Naive thymus-derived CD4-positive, alpha-beta T cell (primary cell): ENCODE measurements at regions not wholly inside any gene's neighbourhood (a gene's known extent, or its start where the extent isn't known, plus 50 kb on each side); places are given as distances from the start of the nearest gene placed in this dataset.

ENCODE experiments used
- ATAC-seq: fragments of 150-1000 bp; cut with Tn5 transposase; 2 replicates; pipeline ENCODE4 v1.10.0; 2021; ENCODE audit warnings: mild to moderate bottlenecking, moderate library complexity
- CTCF ChIA-PET: fragments of 350-600 bp; sonication (Branson Sonifier 250); formaldehyde crosslinking; loops from one replicate; lab custom pipeline; 2021; ENCODE audit warnings: antibody characterized with exemption; lab: Charles Lee
- POLR2A ChIA-PET: fragments of 350-600 bp; sonication (Branson Sonifier 250); formaldehyde crosslinking; loops from one replicate; lab custom pipeline; 2021; ENCODE audit warnings: antibody characterized with exemption, inconsistent platforms; lab: Charles Lee
- DNase-seq, 9 donors: peaks; one replicate each; pipeline versions ENCODE4 v3.0.0 to v3.0.0-alpha.2; 2020 to 2022; ENCODE audit warnings: mixed read lengths in 1 of 9
- H3K27ac ChIP-seq: one replicate; pipeline ENCODE4 v1.7.0; 2013; ENCODE audit warnings: mild to moderate bottlenecking, low read depth, low read length, moderate library complexity
- H3K27me3 ChIP-seq, 2 donors: one replicate each; pipeline ENCODE4 v1.7.0; 2013; ENCODE audit warnings: low read length in 2 of 2, mild to moderate bottlenecking in 2 of 2, moderate library complexity in 2 of 2; ENCODE audit not compliant: control insufficient read depth in 2 of 2, insufficient read depth in 2 of 2
- H3K36me3 ChIP-seq, 3 experiments: 1 replicate in 2 of 3; 2 replicates in 1 of 3; pipeline ENCODE4 v1.7.0; 2013; ENCODE audit warnings: low read length in 3 of 3, mild to moderate bottlenecking in 3 of 3, moderate library complexity in 1 of 3; ENCODE audit not compliant: insufficient read depth in 3 of 3, control insufficient read depth in 2 of 3
- H3K4me1 ChIP-seq, 2 donors: one replicate each; pipeline ENCODE4 v1.7.0; 2013; ENCODE audit warnings: low read length in 2 of 2, mild to moderate bottlenecking in 2 of 2, moderate library complexity in 1 of 2; ENCODE audit not compliant: control insufficient read depth in 2 of 2, insufficient read depth in 2 of 2
- H3K4me3 ChIP-seq: 2 replicates; pipeline ENCODE4 v1.7.0; 2013; ENCODE audit warnings: mild to moderate bottlenecking, low read length
- H3K9me3 ChIP-seq, 3 experiments: 1 replicate in 2 of 3; 2 replicates in 1 of 3; pipeline ENCODE4 v1.7.0; 2013; ENCODE audit warnings: low read length in 3 of 3; ENCODE audit not compliant: control insufficient read depth in 2 of 3
- H3K27ac Mint-ChIP-seq, 9 donors: one replicate each; pipeline ENCODE4 v1.8.0; 2020 to 2022; ENCODE audit warnings: mixed read lengths in 9 of 9, mild to moderate bottlenecking in 8 of 9, moderate library complexity in 5 of 9, inconsistent platforms in 2 of 9
- H3K27me3 Mint-ChIP-seq, 5 donors: one replicate each; pipeline ENCODE4 v1.8.0; 2021 to 2022; ENCODE audit warnings: mixed read lengths in 5 of 5, mild to moderate bottlenecking in 1 of 5
- H3K36me3 Mint-ChIP-seq, 5 donors: one replicate each; pipeline ENCODE4 v1.8.0; 2020 to 2022; ENCODE audit warnings: mixed read lengths in 5 of 5, mild to moderate bottlenecking in 3 of 5, inconsistent platforms in 1 of 5
- H3K4me1 Mint-ChIP-seq, 7 donors: one replicate each; pipeline ENCODE4 v1.8.0; 2020 to 2022; ENCODE audit warnings: mixed read lengths in 7 of 7, mild to moderate bottlenecking in 3 of 7, inconsistent platforms in 1 of 7
- H3K4me3 Mint-ChIP-seq, 10 donors: one replicate each; pipeline ENCODE4 v1.8.0; 2020 to 2022; ENCODE audit warnings: mild to moderate bottlenecking in 10 of 10, mixed read lengths in 10 of 10, moderate library complexity in 6 of 10, inconsistent platforms in 2 of 10
- H3K9me3 Mint-ChIP-seq, 11 donors: one replicate each; pipeline ENCODE4 v1.8.0; 2020 to 2022; ENCODE audit warnings: mixed read lengths in 11 of 11, mild to moderate bottlenecking in 4 of 11, inconsistent platforms in 1 of 11, moderate library complexity in 1 of 11
- intact Hi-C, 2 donors: fragments of 100-400 bp; cut with micrococcal nuclease; formaldehyde crosslinking; loops; one replicate each; pipeline ENCODE4 v1.15.1; 2023

DNA sequence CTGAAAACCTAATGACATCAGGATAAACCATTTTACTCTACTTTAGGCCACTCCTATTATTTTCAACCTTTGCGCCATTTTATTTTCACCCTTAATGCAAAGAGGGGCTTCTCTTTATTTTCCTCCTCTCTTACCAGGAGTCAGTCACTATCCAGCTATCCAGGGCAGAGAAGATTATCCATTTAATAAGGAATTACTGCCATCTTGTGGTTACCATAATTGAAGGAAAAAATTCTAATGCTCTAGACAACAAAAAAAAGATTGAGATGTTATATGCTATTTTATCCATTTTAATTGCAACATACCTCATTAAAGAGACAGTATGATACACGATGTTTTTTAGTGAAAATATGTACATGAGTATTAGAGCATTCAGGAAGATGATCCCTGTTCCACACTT is 514.5 kb upstream of the FAM241A start:
- Histone ChIP-seq H3K9me3 (no peaks in the 10 kb centered on the region), H3K27me3 (no peaks in the 10 kb centered on the region), H3K27ac (no peak overlapping the region), H3K4me3 (no peak overlapping the region), H3K4me1 (no peaks in the 10 kb centered on the region), H3K36me3 (no peaks in the 10 kb centered on the region)
- Mint-ChIP-seq H3K27ac (no peak overlapping the region), H3K4me1 (no peaks in the 10 kb centered on the region), H3K9me3 (peaks cover 0 to 13% (median 2%) of the 10 kb centered on the region in 11 donors), H3K36me3 (no peaks in the 10 kb centered on the region), H3K4me3 (no peak overlapping the region), H3K27me3 (no peaks in the 10 kb centered on the region)
- no peak for ATAC-seq
- ChIA-PET POLR2A (no interaction called here), CTCF (no interaction called here)
- intact Hi-C loops, result no loop called here
- DNase-seq, result no peak

DNA sequence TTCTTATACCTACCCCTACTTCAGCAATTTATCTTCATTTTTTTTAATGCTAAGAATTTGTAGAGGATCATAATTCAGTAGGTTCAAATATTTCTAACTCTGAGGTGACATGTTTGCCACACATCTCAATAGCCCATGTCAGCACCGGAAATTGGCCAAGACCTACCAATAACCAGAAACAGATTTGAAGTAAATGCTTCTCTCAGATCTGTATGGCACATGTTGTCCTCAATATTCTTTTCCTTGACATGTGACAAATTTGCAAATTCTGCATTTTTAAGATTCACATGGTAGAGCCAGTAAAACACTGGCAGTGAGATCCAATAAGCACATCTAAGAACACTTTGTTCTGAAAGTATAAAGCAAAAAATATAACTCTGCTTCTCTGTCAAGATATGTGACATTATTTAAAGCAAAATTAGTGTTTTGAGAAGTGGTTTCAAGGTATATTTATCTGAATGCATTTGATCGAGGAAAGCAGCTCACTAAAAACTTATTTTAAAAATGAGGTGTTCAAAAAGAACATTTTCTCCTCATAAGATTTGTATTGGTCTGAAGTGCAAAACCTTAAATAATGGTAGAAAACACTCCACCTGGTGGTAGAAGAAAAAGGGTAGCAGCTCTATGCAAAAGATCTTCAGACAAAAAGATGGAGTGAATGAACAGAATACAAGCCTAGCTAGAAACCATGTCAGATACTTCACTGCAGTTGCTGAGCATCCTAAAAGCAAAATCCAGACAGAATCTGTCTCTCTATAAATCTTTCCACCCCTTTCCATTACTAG is 513.8 kb upstream of the FAM241A start:
- ChIA-PET CTCF (no interaction called here), POLR2A (no interaction called here)
- intact Hi-C loops, result no loop called here
- Histone ChIP-seq H3K36me3 (no peaks in the 10 kb centered on the region), H3K4me1 (no peaks in the 10 kb centered on the region), H3K27me3 (no peaks in the 10 kb centered on the region), H3K9me3 (no peaks in the 10 kb centered on the region), H3K27ac (no peak overlapping the region), H3K4me3 (no peak overlapping the region)
- H3K4me3 Mint-ChIP-seq, result no peak overlapping the region
- H3K9me3 Mint-ChIP-seq, result peaks cover 0 to 7% (median 2%) of the 10 kb centered on the region in 11 donors
- H3K36me3 Mint-ChIP-seq, result no peaks in the 10 kb centered on the region
- no peaks in the 10 kb centered on the region for H3K4me1 Mint-ChIP-seq
- DNase-seq (no peak), ATAC-seq (no peak)
- no peaks in the 10 kb centered on the region for H3K27me3 Mint-ChIP-seq
- H3K27ac Mint-ChIP-seq, result no peak overlapping the region

DNA sequence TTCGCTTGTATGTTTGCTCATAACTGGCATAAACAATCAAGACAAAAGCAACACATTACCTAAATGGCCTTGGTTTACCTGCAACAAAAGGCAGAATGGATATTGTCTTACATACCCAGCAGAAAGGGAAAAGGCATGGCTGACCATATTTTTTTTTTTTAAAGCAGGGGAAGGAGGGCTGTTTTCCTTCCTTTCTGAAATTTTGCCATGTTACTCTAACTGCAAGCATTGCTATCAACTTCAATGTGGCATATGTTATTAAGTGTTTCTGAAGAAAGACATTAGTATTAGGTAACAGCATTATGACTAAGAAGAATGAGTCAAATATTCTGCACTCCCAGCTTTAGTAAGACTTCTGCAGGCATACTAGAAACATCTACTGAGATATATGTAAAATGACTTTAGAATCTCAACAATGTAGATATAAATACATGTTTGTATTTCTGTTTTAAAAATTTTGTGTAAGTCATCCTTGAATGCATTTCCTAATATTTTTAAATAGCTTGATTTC is 512.6 kb upstream of the FAM241A start:
- DNase-seq, result no peak
- H3K27me3 ChIP-seq, result no peaks in the 10 kb centered on the region
- POLR2A ChIA-PET, result no interaction called here
- peaks cover 0 to 6% (median 0%) of the 10 kb centered on the region in 11 donors for H3K9me3 Mint-ChIP-seq
- H3K4me1 Mint-ChIP-seq, result no peaks in the 10 kb centered on the region
- no peaks in the 10 kb centered on the region for H3K36me3 Mint-ChIP-seq
- no peaks in the 10 kb centered on the region for H3K9me3 ChIP-seq
- H3K27ac Mint-ChIP-seq, result no peak overlapping the region
- H3K27ac ChIP-seq, result no peak overlapping the region
- no peak overlapping the region for H3K4me3 Mint-ChIP-seq
- ATAC-seq, result no peak
- CTCF ChIA-PET, result interaction anchor here (0.8 kb wide), 1 partner anchor 41 kb away, joined by 6 read pairs; no protein-coding TSS in a partner anchor
- no peak overlapping the region for H3K4me3 ChIP-seq
- H3K27me3 Mint-ChIP-seq, result no peaks in the 10 kb centered on the region
- intact Hi-C loops, result no loop called here
- H3K36me3 ChIP-seq, result no peaks in the 10 kb centered on the region
- no peaks in the 10 kb centered on the region for H3K4me1 ChIP-seq

DNA sequence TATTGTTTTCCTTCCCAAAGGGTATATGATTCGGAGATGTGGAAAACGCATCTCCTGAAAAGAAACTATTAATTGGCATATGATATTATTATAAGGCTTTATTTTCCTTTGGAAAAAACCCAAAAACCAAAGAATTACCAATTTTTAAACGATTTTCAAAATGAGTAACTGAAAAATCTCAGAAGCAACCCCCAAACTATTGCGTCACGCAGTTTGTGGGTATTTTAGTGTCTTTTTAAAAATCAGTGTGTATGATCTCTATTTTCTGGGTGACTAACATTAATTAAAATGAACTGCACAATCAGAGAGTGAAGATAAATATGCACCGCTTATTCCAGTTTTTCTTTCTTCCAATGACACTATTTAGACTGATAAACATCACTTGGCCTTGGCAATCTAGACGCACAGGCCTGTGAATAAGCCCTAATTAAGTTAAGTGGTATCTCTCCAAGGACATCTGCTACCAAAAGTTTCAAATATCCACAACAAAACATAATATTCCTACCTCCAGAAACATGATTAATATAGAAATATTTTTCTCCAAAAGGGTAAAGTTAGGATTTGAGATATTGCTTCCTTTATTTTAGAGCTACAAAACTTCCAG is 511.5 kb upstream of the FAM241A start:
- Histone ChIP-seq H3K27ac (no peak overlapping the region), H3K36me3 (no peaks in the 10 kb centered on the region), H3K27me3 (no peaks in the 10 kb centered on the region), H3K4me1 (no peaks in the 10 kb centered on the region), H3K4me3 (no peak overlapping the region), H3K9me3 (no peaks in the 10 kb centered on the region)
- H3K27ac Mint-ChIP-seq, result no peak overlapping the region
- DNase-seq (no peak), ATAC-seq (no peak)
- H3K4me3 Mint-ChIP-seq, result no peak overlapping the region
- H3K36me3 Mint-ChIP-seq, result no peaks in the 10 kb centered on the region
- CTCF ChIA-PET, result no interaction called here
- POLR2A ChIA-PET, result no interaction called here
- no peaks in the 10 kb centered on the region for H3K27me3 Mint-ChIP-seq
- no peaks in the 10 kb centered on the region for H3K4me1 Mint-ChIP-seq
- intact Hi-C loops, result no loop called here
- H3K9me3 Mint-ChIP-seq, result peaks cover 0 to 6% (median 0%) of the 10 kb centered on the region in 11 donors

DNA sequence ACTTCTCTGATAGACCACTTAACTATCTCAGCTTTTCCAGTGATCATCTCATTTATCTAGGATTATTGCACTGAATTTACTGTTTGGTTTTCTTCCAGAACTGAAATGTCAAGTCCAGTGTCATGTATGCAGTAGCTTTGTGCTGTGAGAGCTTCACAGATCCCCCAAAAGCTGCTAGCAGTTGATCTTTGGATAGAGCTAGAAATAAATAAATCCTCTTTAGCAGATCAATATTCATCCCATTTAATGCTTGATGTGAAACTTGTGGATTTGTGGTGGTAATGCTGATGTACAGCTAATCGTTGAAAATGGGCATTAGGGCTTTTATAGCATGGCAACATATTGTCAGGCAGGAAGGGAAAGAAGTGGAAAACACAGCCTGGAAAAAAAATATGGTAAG is 509.6 kb upstream of the FAM241A start:
- DNase-seq, result no peak
- Histone ChIP-seq H3K4me3 (no peak overlapping the region), H3K27me3 (no peaks in the 10 kb centered on the region), H3K36me3 (no peaks in the 10 kb centered on the region), H3K27ac (no peak overlapping the region), H3K9me3 (no peaks in the 10 kb centered on the region), H3K4me1 (no peaks in the 10 kb centered on the region)
- intact Hi-C loops, result loop anchor here in 1 of 2 donors (5.0 kb wide), 1 partner anchor 1638 kb away; no protein-coding TSS in a partner anchor
- ChIA-PET CTCF (no interaction called here), POLR2A (no interaction called here)
- no peak overlapping the region for H3K27ac Mint-ChIP-seq
- no peak for ATAC-seq
- peaks cover 0 to 6% (median 0%) of the 10 kb centered on the region in 11 donors for H3K9me3 Mint-ChIP-seq
- H3K4me3 Mint-ChIP-seq, result no peak overlapping the region
- no peaks in the 10 kb centered on the region for H3K4me1 Mint-ChIP-seq
- H3K36me3 Mint-ChIP-seq, result no peaks in the 10 kb centered on the region
- H3K27me3 Mint-ChIP-seq, result no peaks in the 10 kb centered on the region

DNA sequence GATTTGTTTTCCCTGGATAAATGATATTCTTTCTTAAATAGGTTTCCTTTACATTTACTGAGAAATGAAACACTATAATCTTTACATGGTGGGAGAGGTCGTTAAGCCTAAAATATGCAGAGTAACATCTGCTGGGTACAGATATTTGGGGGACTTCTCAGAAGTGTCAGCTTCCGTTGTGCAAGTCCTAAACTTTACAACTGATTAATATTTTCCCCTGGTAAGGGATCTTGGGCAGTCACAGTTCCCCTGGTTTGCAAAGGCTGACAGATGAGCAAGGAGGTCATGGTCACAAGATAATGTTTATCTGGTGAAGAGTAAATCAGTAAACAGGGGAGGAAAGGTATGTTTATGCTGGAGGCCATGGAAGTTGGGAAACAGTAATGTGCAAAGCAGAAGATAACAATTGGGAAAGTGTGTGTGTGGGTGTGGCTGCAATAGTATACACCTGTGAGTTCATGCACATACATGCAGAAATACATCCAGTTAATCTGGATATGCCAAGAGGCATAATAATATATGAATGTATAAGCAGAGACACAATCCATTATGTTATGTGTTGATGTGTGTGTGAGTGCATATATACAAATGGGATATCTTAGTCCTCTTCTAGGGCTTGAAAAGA is 508.2 kb upstream of the FAM241A start:
- ChIA-PET CTCF (no interaction called here), POLR2A (interaction anchor here (0.6 kb wide), 1 partner anchor 895 kb away, joined by 3 read pairs; no protein-coding TSS in a partner anchor)
- intact Hi-C loops, result loop anchor here in 1 of 2 donors (5.0 kb wide), 1 partner anchor 1640 kb away; no protein-coding TSS in a partner anchor
- ATAC-seq (no peak), DNase-seq (no peak)
- no peaks in the 10 kb centered on the region for H3K4me1 Mint-ChIP-seq
- no peak overlapping the region for H3K27ac ChIP-seq
- no peak overlapping the region for H3K4me3 Mint-ChIP-seq
- H3K4me1 ChIP-seq, result no peaks in the 10 kb centered on the region
- H3K27me3 ChIP-seq, result no peaks in the 10 kb centered on the region
- H3K27ac Mint-ChIP-seq, result no peak overlapping the region
- H3K36me3 Mint-ChIP-seq, result no peaks in the 10 kb centered on the region
- no peak overlapping the region for H3K4me3 ChIP-seq
- no peaks in the 10 kb centered on the region for H3K36me3 ChIP-seq
- H3K9me3 ChIP-seq, result no peaks in the 10 kb centered on the region
- H3K9me3 Mint-ChIP-seq, result peaks cover 0 to 6% (median 0%) of the 10 kb centered on the region in 11 donors
- no peaks in the 10 kb centered on the region for H3K27me3 Mint-ChIP-seq
